ENCODE measurements at regions not wholly inside any gene's neighbourhood (a gene's known extent, or its start where the extent isn't known, plus 50 kb on each side); places are given as distances from the start of the nearest gene placed in this dataset.

DNA sequence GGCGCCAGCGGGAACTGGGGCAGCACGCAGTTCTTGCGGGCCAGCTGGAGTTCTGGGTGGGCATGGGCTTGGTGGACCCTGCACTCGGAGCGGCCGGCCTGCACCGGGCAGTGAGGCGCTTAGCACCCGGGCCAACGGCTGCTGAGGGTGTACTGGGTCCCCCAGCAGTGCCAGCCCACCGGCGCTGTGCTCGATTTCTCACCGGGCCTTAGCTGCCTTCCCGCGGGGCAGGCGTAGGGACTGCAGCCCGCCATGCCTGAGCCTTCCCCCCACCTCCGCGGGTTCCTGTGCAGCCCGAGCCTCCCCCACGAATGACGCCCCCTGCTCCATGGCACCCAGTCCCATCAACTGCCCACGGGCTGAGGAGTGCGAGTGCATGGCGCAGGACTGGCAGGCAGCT lies 168.8 kb downstream of the CD24 start:
- Mint-ChIP-seq H3K27me3 (peaks cover 2% of the 10 kb centered on the region), H3K27ac (no peak overlapping the region), H3K9me3 (peaks cover 24% of the 10 kb centered on the region), H3K4me1 (ENCODE audit: low read depth) (no peaks in the 10 kb centered on the region), H3K4me3 (no peak overlapping the region), H3K36me3 (ENCODE audit: low read depth) (peaks cover 2% of the 10 kb centered on the region)
- intact Hi-C loops (cut with micrococcal nuclease) = no loop called here
- no peak for TF ChIP-seq CTCF (IDR thresholded peaks at IDR 0.05)
- ATAC-seq = no peak
- ChIA-PET CTCF (no interaction called here), POLR2A (no interaction called here)
- DNase-seq = no peak

DNA sequence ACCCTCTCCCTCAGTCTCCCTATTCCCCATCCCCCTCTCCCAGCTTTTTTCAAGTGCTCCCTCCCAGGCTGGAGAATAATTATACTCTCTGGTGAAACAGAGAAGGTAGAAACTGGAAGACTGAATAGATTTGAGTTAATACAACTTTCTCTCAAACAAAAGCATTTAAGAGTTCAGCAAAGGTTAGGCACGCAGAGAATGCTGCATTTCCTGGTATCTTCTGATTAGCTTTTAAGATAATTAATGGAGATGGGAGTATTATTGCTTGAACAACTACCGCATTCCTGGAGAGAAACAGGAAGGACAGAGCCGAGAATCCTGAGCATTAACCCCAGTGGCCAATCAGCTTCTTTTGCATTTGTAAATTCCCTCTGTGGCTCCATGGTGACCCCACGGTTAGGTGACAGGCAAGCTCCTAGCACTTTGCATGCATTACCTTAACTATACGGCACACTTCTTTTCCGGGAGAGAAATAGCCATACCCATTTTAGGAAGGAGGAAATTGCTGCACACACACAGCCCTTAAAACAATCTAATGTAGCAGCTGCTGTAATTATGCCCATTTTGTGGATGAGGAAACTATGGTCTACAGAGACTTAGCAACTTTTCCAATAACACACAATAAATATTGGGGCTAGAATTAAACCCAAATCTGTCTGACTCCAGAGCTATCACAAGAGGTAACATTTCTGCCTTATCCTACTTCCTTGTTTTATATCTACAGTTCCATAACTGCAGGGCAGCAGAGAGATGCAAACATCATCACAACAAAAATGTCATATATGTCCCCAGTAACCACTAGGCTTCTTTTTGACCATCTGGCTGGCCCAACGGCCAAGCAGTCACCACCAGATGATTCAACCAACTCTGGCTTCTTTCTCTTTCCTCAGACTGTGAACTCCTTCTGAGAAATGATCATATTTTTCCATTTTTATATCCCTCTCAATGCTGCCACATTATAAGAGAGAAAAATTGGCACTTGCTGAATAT lies 169.9 kb downstream of the CD24 start:
- ChIA-PET POLR2A (no interaction called here), CTCF (no interaction called here)
- Mint-ChIP-seq H3K36me3 (ENCODE audit: low read depth) (peaks cover 2% of the 10 kb centered on the region), H3K4me3 (no peak overlapping the region), H3K9me3 (peaks cover 19% of the 10 kb centered on the region), H3K4me1 (ENCODE audit: low read depth) (no peaks in the 10 kb centered on the region), H3K27me3 (peaks cover 2% of the 10 kb centered on the region), H3K27ac (no peak overlapping the region)
- DNase-seq = no peak
- ATAC-seq = no peak
- TF ChIP-seq CTCF (IDR thresholded peaks at IDR 0.05) = no peak
- intact Hi-C loops (cut with micrococcal nuclease) = no loop called here

DNA sequence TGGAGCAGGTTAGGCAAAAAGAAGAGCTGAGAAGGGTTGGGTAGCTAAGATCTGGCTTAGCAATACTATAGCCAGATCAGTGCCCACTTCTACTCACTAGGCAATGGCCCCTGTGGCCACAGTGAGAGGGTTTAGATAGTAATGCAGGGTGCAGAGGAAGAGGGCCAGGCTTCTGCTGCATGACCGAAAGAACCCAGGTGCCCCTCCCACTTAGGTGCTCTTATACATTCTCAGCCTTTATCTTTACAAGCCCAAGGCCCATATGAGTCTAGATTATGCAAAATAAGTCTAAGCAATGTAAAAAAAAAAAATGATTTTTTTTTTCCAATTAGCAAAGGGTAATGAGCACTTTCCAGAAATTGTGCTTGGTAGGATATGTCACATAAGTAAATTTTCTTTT lies 171.3 kb downstream of the CD24 start:
- CTCF ChIA-PET = no interaction called here
- intact Hi-C loops (cut with micrococcal nuclease) = no loop called here
- Mint-ChIP-seq H3K4me1 (ENCODE audit: low read depth) (no peaks in the 10 kb centered on the region), H3K9me3 (peaks cover 7% of the 10 kb centered on the region), H3K27ac (no peak overlapping the region), H3K36me3 (ENCODE audit: low read depth) (no peaks in the 10 kb centered on the region), H3K4me3 (no peak overlapping the region), H3K27me3 (peaks cover 2% of the 10 kb centered on the region)
- ATAC-seq = no peak
- DNase-seq = no peak
- no peak for TF ChIP-seq CTCF (IDR thresholded peaks at IDR 0.05)
- POLR2A ChIA-PET = no interaction called here

DNA sequence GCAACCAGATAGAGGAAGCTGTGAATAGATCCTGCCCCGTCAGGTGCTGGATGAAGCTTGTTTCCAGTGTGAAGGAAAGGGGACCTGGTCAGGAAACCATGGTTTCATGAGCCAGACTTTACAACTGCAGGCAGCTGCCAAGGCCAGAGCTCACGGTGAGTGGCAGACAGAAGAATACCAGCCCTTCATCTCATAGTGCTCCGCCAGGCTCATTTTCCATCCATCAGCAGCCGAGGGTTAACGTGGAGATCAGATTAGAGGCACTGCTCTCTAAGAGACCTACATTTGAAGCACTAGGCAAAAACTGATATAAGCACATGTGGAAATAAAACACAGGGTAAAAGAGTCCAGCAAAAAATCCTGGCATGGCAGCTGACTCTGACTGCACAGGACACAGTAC lies 172.4 kb downstream of the CD24 start:
- H3K4me1 Mint-ChIP-seq (ENCODE audit: low read depth) = no peaks in the 10 kb centered on the region
- ChIA-PET POLR2A (interaction anchor here (0.7 kb wide), 1 partner anchor 13 kb away, joined by 3 read pairs; no protein-coding TSS in a partner anchor), CTCF (no interaction called here)
- H3K4me3 Mint-ChIP-seq = no peak overlapping the region
- peaks cover 2% of the 10 kb centered on the region for H3K27me3 Mint-ChIP-seq
- DNase-seq (no peak), ATAC-seq (no peak)
- intact Hi-C loops (cut with micrococcal nuclease) = no loop called here
- no peak for TF ChIP-seq CTCF (IDR thresholded peaks at IDR 0.05)
- H3K9me3 Mint-ChIP-seq = no peaks in the 10 kb centered on the region
- no peak overlapping the region for H3K27ac Mint-ChIP-seq
- H3K36me3 Mint-ChIP-seq (ENCODE audit: low read depth) = no peaks in the 10 kb centered on the region

DNA sequence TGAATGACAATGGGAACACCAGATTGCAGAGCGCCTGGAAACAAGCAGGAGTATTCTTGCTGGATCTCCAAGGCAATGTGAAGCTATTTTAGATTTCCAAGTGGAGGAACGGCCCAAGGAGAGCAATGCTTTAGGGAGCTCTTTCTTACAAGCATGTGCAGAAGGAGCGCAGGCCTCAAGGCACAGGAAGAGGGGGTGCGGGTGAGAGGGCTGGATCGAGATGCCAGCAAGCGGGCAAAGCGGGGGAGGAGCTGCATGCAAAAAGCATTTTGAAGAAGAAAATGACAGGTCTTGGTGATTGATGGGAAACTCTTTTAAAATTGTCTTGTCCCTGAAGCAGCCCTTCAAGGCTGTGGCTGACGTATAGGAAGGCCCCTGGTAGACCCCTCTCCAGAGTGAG lies 171.9 kb downstream of the QRSL1 start:
- H3K4me1 Mint-ChIP-seq (ENCODE audit: low read depth) = no peaks in the 10 kb centered on the region
- POLR2A ChIA-PET = no interaction called here
- no peaks in the 10 kb centered on the region for H3K9me3 Mint-ChIP-seq
- DNase-seq = no peak
- no peak overlapping the region for H3K4me3 Mint-ChIP-seq
- no peak for ATAC-seq
- no peak overlapping the region for H3K27ac Mint-ChIP-seq
- peaks cover 2% of the 10 kb centered on the region for H3K27me3 Mint-ChIP-seq
- intact Hi-C loops (cut with micrococcal nuclease) = no loop called here
- H3K36me3 Mint-ChIP-seq (ENCODE audit: low read depth) = no peaks in the 10 kb centered on the region
- CTCF ChIA-PET = no interaction called here
- no peak for TF ChIP-seq CTCF (IDR thresholded peaks at IDR 0.05)
